PC-3 (cell line): ENCODE measurements at regions not wholly inside any gene's neighbourhood (a gene's known extent, or its start where the extent isn't known, plus 50 kb on each side); places are given as distances from the start of the nearest gene placed in this dataset.
A peak's percentile ranks its signal among the peaks of the same experiment; 100 is the strongest.

ENCODE experiments used
- ATAC-seq: fragments of 200-7000 bp; cut with Tn5 transposase; 2 replicates; pipeline ENCODE4 v1.9.1; 2020; ENCODE audit warnings: mild to moderate bottlenecking, moderate library complexity
- BruUV-seq: library from RNA; stranded (reverse); fragments of 400-500 nt; replicated peaks from 2 replicates; lab custom pipeline; 2021; lab: Mats Ljungman, UMichigan
- CTCF ChIA-PET: fragments of 300-600 bp; sonication (Branson Sonifier 250); formaldehyde crosslinking; loops from one replicate; lab custom pipeline; 2022; ENCODE audit warnings: antibody characterized with exemption; lab: Charles Lee
- POLR2A ChIA-PET: fragments of 300-600 bp; sonication (Branson Sonifier 250); formaldehyde crosslinking; loops from one replicate; lab custom pipeline; 2022; ENCODE audit warnings: antibody characterized with exemption; ENCODE audit not compliant: unreplicated experiment; lab: Charles Lee
- DNase-seq: peaks from one replicate; pipeline ENCODE4 v3.0.0-alpha.2; 2015
- H2AFZ ChIP-seq: fragments of 300-600 bp; sonication (generic); 2 replicates; pipeline ENCODE4 v1.6.0; 2016; ENCODE audit warnings: antibody characterized with exemption, low read length
- H3F3A ChIP-seq: fragments of 300-600 bp; sonication (generic); one replicate; pipeline ENCODE4 v1.6.0; 2017; ENCODE audit warnings: antibody characterized with exemption, low read length, control low read depth, mild to moderate bottlenecking; ENCODE audit not compliant: unreplicated experiment
- H3K27ac ChIP-seq: fragments of 300-600 bp; sonication (generic); 2 replicates; pipeline ENCODE4 v1.5.1; 2016; ENCODE audit warnings: mild to moderate bottlenecking, low read length
- H3K27me3 ChIP-seq: fragments of 300-600 bp; sonication (generic); 2 replicates; pipeline ENCODE4 v1.6.1; 2016; ENCODE audit warnings: low read length, mixed read lengths
- H3K36me3 ChIP-seq: fragments of 300-600 bp; sonication (generic); 2 replicates; pipeline ENCODE4 v1.6.1; 2016; ENCODE audit warnings: low read depth, mixed run types, low read length, mixed read lengths
- H3K4me1 ChIP-seq: fragments of 300-600 bp; sonication (generic); 2 replicates; pipeline ENCODE4 v1.5.1; 2016; ENCODE audit warnings: low read length; ENCODE audit not compliant: insufficient read depth
- H3K4me2 ChIP-seq: fragments of 300-600 bp; sonication (generic); 2 replicates; pipeline ENCODE4 v1.6.0; 2016; ENCODE audit warnings: low read length
- H3K4me3 ChIP-seq: fragments of 300-600 bp; sonication (generic); 2 replicates; pipeline ENCODE4 v1.5.1; 2016; ENCODE audit warnings: mild to moderate bottlenecking, low read length, mixed read lengths
- H3K79me2 ChIP-seq: fragments of 300-600 bp; sonication (generic); 2 replicates; pipeline ENCODE4 v1.6.1; 2017; ENCODE audit warnings: low read length, mixed read lengths
- H3K9ac ChIP-seq: fragments of 300-600 bp; sonication (generic); 2 replicates; pipeline ENCODE4 v1.6.0; 2016; ENCODE audit warnings: mild to moderate bottlenecking, low read length
- H3K9me2 ChIP-seq: fragments of 300-600 bp; sonication (generic); replicated peaks from 2 replicates; pipeline ENCODE4 v1.6.1; 2016; ENCODE audit warnings: mixed run types, low read length, mixed read lengths
- H3K9me3 ChIP-seq: fragments of 300-600 bp; sonication (generic); 2 replicates; pipeline ENCODE4 v1.6.1; 2016; ENCODE audit warnings: low read length, mixed read lengths
- H4K20me1 ChIP-seq: fragments of 300-600 bp; sonication (generic); 2 replicates; pipeline ENCODE4 v1.6.1; 2016; ENCODE audit warnings: low read length, mixed read lengths
- CTCF ChIP-seq: fragments of 300-600 bp; sonication (generic); conservative IDR thresholded peaks from 2 replicates; pipeline ENCODE4 v1.5.1; 2017; ENCODE audit warnings: antibody characterized with exemption, low read depth, mild to moderate bottlenecking, low read length
- EZH2 ChIP-seq: fragments of 300-600 bp; sonication (generic); IDR thresholded peaks from one replicate; pipeline ENCODE4 v1.6.1; 2017; ENCODE audit warnings: antibody characterized with exemption, mild to moderate bottlenecking, low read length; ENCODE audit not compliant: unreplicated experiment
- EZH2phosphoT487 ChIP-seq: fragments of 300-600 bp; sonication (generic); IDR thresholded peaks from 2 replicates; pipeline ENCODE4 v1.6.1; 2018; ENCODE audit warnings: mild to moderate bottlenecking, antibody characterized with exemption, low read length, borderline replicate concordance
- intact Hi-C: fragments of 100-400 bp; cut with micrococcal nuclease; formaldehyde crosslinking; loops from 2 replicates; pipeline ENCODE4 v1.9.0; 2023

- no peak for DNase-seq
- no peak for TF ChIP-seq CTCF
- no peak for TF ChIP-seq EZH2phosphoT487
- TF ChIP-seq EZH2, result no peak
Observed at GRCh38 chr4:62196338-62196737, 996.2 kb downstream of the ADGRL3 start.

GRCh38 chr4:62194342-62194741 is 994.2 kb downstream of the ADGRL3 start:
- Histone ChIP-seq H3K27ac (no peak overlapping the region), H4K20me1 (no peaks in the 10 kb centered on the region), H3K9ac (no peak overlapping the region), H3F3A (no peaks in the 10 kb centered on the region), H3K79me2 (no peaks in the 10 kb centered on the region), H2AFZ (no peak overlapping the region), H3K36me3 (no peaks in the 10 kb centered on the region), H3K9me2 (no peaks in the 10 kb centered on the region), H3K4me1 (no peaks in the 10 kb centered on the region), H3K4me2 (no peak overlapping the region), H3K27me3 (no peaks in the 10 kb centered on the region), H3K9me3 (no peaks in the 10 kb centered on the region), H3K4me3 (no peak overlapping the region)
- ChIA-PET CTCF (no interaction called here), POLR2A (no interaction called here)
- intact Hi-C loops, result no loop called here
- DNase-seq (no peak), ATAC-seq (no peak)
- BruUV-seq, result no TSS peak
- no peak for TF ChIP-seq EZH2
- TF ChIP-seq EZH2phosphoT487, result no peak
- TF ChIP-seq CTCF, result no peak

More at GRCh38 chr4:62196338-62196737, 996.2 kb downstream of the ADGRL3 start:
- Histone ChIP-seq H4K20me1 (no peaks in the 10 kb centered on the region), H3K4me2 (no peak overlapping the region), H3K79me2 (no peaks in the 10 kb centered on the region), H3K27ac (no peak overlapping the region), H3K9me3 (no peaks in the 10 kb centered on the region), H3K4me1 (no peaks in the 10 kb centered on the region), H3K9me2 (no peaks in the 10 kb centered on the region), H3K4me3 (no peak overlapping the region), H2AFZ (no peak overlapping the region), H3F3A (no peaks in the 10 kb centered on the region), H3K9ac (no peak overlapping the region), H3K36me3 (no peaks in the 10 kb centered on the region), H3K27me3 (no peaks in the 10 kb centered on the region)
- ChIA-PET POLR2A (no interaction called here), CTCF (no interaction called here)
- ATAC-seq, result no peak
- intact Hi-C loops, result no loop called here
- BruUV-seq, result no TSS peak

GRCh38 chr4:62193761-62194160 is 993.6 kb downstream of the ADGRL3 start:
- H3K27me3 ChIP-seq, result no peaks in the 10 kb centered on the region
- H3K27ac ChIP-seq, result no peak overlapping the region
- H2AFZ ChIP-seq, result 0 out of 2 replicates have a peak overlapping the region, but pooled peaks have one; percentile 1
- no peaks in the 10 kb centered on the region for H3K36me3 ChIP-seq
- no peaks in the 10 kb centered on the region for H3K9me3 ChIP-seq
- intact Hi-C loops, result no loop called here
- no peaks in the 10 kb centered on the region for H3K79me2 ChIP-seq
- DNase-seq, result no peak
- BruUV-seq, result no TSS peak
- no peak overlapping the region for H3K4me3 ChIP-seq
- ATAC-seq, result no peak
- ChIA-PET CTCF (no interaction called here), POLR2A (no interaction called here)
- no peaks in the 10 kb centered on the region for H3K4me1 ChIP-seq
- no peak overlapping the region for H3K4me2 ChIP-seq
- H3F3A ChIP-seq, result no peaks in the 10 kb centered on the region
- no peaks in the 10 kb centered on the region for H4K20me1 ChIP-seq
- no peaks in the 10 kb centered on the region for H3K9me2 ChIP-seq
- H3K9ac ChIP-seq, result no peak overlapping the region
- no peak for TF ChIP-seq EZH2phosphoT487
